Endothelial cell of umbilical vein (primary cell): ENCODE measurements at regions not wholly inside any gene's neighbourhood (a gene's known extent, or its start where the extent isn't known, plus 50 kb on each side); places are given as distances from the start of the nearest gene placed in this dataset.

Experiments
- BruUV-seq: library from RNA; stranded (reverse); fragments of 400-500 nt; replicated peaks from 2 replicates; lab custom pipeline; 2021; lab: Mats Ljungman, UMichigan
- CTCF ChIA-PET: fragments of 300-600, 350-600 bp; sonication (Branson Sonifier 250); formaldehyde crosslinking; loops from one replicate; lab custom pipeline; 2021; ENCODE audit warnings: antibody characterized with exemption, inconsistent platforms; lab: Charles Lee
- POLR2A ChIA-PET: fragments of 300-600, 350-600 bp; sonication (Branson Sonifier 250); formaldehyde crosslinking; loops from one replicate; lab custom pipeline; 2021; ENCODE audit warnings: antibody characterized with exemption, inconsistent platforms; lab: Charles Lee
- DNase-seq: peaks from one replicate; pipeline ENCODE4 v3.0.0-alpha.2; 2011; ENCODE audit warnings: low read depth, low spot score
- FAIRE-seq: peaks from 2 replicates; lab custom pipeline; 2011; peaks lifted over from hg19 to GRCh38; lab: Jason Lieb, UNC
- H2AFZ ChIP-seq: 2 replicates; pipeline ENCODE4 v1.6.0; 2012; ENCODE audit warnings: low read depth, low read length, control low read depth, inconsistent platforms
- H3K27ac ChIP-seq: 2 replicates; pipeline ENCODE4 v1.5.1; 2011; ENCODE audit warnings: low read depth, mild to moderate bottlenecking, control low read depth, low read length, moderate library complexity; ENCODE audit not compliant: insufficient read depth
- H3K27me3 ChIP-seq, 2 experiments: 2 replicates each; pipeline versions ENCODE4 v1.6.0 to v1.6.1; 2011; ENCODE audit warnings: low read length in 2 of 2, mixed read lengths in 1 of 2; ENCODE audit not compliant: control insufficient read depth in 2 of 2, insufficient read depth in 2 of 2
- H3K36me3 ChIP-seq, 2 experiments: 2 replicates in 1 of 2; 3 replicates in 1 of 2; pipeline ENCODE4 v1.5.1; 2011; ENCODE audit warnings: low read length in 2 of 2, mild to moderate bottlenecking in 1 of 2, moderate library complexity in 1 of 2; ENCODE audit not compliant: control insufficient read depth in 2 of 2, insufficient read depth in 2 of 2; ENCODE audit errors: extremely low read depth in 1 of 2
- H3K4me1 ChIP-seq: 3 replicates; pipeline ENCODE4 v1.5.1; 2011; ENCODE audit warnings: mild to moderate bottlenecking, low read length; ENCODE audit not compliant: control insufficient read depth, insufficient read depth; ENCODE audit errors: extremely low read depth
- H3K4me2 ChIP-seq: 2 replicates; pipeline ENCODE4 v1.6.1; 2011; ENCODE audit warnings: low read length, control low read depth, mixed read lengths; ENCODE audit not compliant: insufficient read depth
- H3K4me3 ChIP-seq, 3 experiments: fragments of 200-600 bp in 1 of 3; sonication (generic), shearing (Covaris generic) in 1 of 3; replicated peaks in 1 of 3; 2 replicates each; pipeline ENCODE4 v1.5.1; 2011 to 2016; ENCODE audit warnings: control low read depth in 3 of 3, low read length in 3 of 3, mild to moderate bottlenecking in 2 of 3, inconsistent platforms in 1 of 3, low read depth in 1 of 3, moderate library complexity in 1 of 3; ENCODE audit not compliant: insufficient read depth in 1 of 3
- H3K79me2 ChIP-seq: 2 replicates; pipeline ENCODE4 v1.6.0; 2012; ENCODE audit warnings: low read length, inconsistent platforms; ENCODE audit not compliant: control insufficient read depth, insufficient read depth
- H3K9ac ChIP-seq: replicated peaks from 2 replicates; pipeline ENCODE3; 2011; ENCODE audit warnings: low read length, control low read depth; ENCODE audit not compliant: insufficient read depth; ENCODE audit errors: extremely low read depth
- H3K9me1 ChIP-seq: replicated peaks from 3 replicates; pipeline ENCODE4 v1.6.0; 2011; ENCODE audit warnings: mild to moderate bottlenecking, low read length; ENCODE audit not compliant: control insufficient read depth, insufficient read depth; ENCODE audit errors: extremely low read depth
- H3K9me3 ChIP-seq: replicated peaks from 2 replicates; pipeline ENCODE4 v1.5.1; 2012; ENCODE audit warnings: low read length, inconsistent platforms; ENCODE audit not compliant: control insufficient read depth, insufficient read depth
- H4K20me1 ChIP-seq: replicated peaks from 2 replicates; pipeline ENCODE3; 2011; ENCODE audit warnings: mild to moderate bottlenecking, low read length; ENCODE audit not compliant: control insufficient read depth, insufficient read depth; ENCODE audit errors: extremely low read depth
- CTCF ChIP-seq, 2 donors: IDR thresholded peaks; 1 replicate in 1 of 2; 2 replicates in 1 of 2; pipeline ENCODE4 v1.5.1; 2011; ENCODE audit warnings: low read length in 2 of 2, mild to moderate bottlenecking in 2 of 2, moderate library complexity in 2 of 2, control low read depth in 1 of 2, inconsistent platforms in 1 of 2, low read depth in 1 of 2; ENCODE audit not compliant: insufficient read depth in 1 of 2; ENCODE audit errors: extremely low read depth in 1 of 2
- EZH2 ChIP-seq: IDR thresholded peaks from 2 replicates; pipeline ENCODE4 v1.6.1; 2012; ENCODE audit warnings: borderline replicate concordance, low read depth, mild to moderate bottlenecking, moderate library complexity, low read length, inconsistent platforms; ENCODE audit not compliant: severe bottlenecking
- FOS ChIP-seq: IDR thresholded peaks from 2 replicates; pipeline ENCODE4 v1.6.1; 2011; ENCODE audit warnings: mild to moderate bottlenecking, low read length, moderate library complexity, borderline replicate concordance; ENCODE audit not compliant: insufficient read depth
- GATA2 ChIP-seq: IDR thresholded peaks from 2 replicates; pipeline ENCODE4 v1.7.0; 2011; ENCODE audit warnings: low read depth, mild to moderate bottlenecking, moderate library complexity, mixed read lengths, low read length; ENCODE audit not compliant: insufficient read length, insufficient read depth
- JUN ChIP-seq: IDR thresholded peaks from 2 replicates; pipeline ENCODE4 v1.6.1; 2011; ENCODE audit warnings: borderline replicate concordance, low read depth; ENCODE audit not compliant: insufficient read length, insufficient read depth
- MYC ChIP-seq: IDR thresholded peaks from one replicate; pipeline ENCODE4 v1.6.1; 2011; ENCODE audit warnings: mild to moderate bottlenecking, low read depth, low read length
- POLR2A ChIP-seq: IDR thresholded peaks from 2 replicates; pipeline ENCODE4 v1.6.1; 2012; ENCODE audit warnings: low read depth, mild to moderate bottlenecking, control low read depth, low read length
- POLR2AphosphoS5 ChIP-seq: IDR thresholded peaks from 2 replicates; pipeline ENCODE4 v1.6.1; 2012; ENCODE audit warnings: low read depth, mild to moderate bottlenecking, control low read depth, low read length, moderate library complexity; ENCODE audit not compliant: insufficient read depth
- dilution Hi-C: fragments of 300-500 bp; cut with MboI; formaldehyde crosslinking; loops from one replicate; pipeline ENCODE4 v1.15.0; 2019; ENCODE audit warnings: low sequenced_read_pairs; ENCODE audit not compliant: extremely low pct_ligation_motif_present
- intact Hi-C: fragments of 100-400 bp; cut with micrococcal nuclease; formaldehyde crosslinking; loops from one replicate; pipeline ENCODE4 v1.10.0; 2022
- TF ChIP-seq, protein P1 (sequence below): IDR thresholded peaks from 2 replicates; pipeline ENCODE4 v1.6.1; 2011; ENCODE audit not compliant: insufficient read depth, insufficient read length

DNA sequence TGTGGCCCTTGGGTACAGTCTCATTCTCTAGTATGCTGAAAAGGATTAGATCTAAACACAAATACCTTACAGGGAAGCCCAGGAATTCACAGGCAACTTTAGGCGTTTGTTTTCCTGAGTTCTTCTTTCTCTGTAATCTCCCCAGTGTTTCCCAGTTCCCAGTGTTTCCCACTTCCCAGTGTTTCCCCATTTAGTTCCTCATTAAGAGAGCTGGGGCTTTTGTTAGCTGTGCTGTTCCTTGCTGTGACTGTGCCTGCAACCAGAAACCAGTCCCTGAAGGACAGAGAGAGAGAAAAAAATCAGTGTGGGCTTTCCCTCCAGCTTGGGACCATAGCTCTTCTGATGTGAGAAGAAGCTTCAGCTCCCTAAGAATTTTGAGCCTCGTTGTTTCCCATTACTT is 802.9 kb upstream of the COBL start:
- TF ChIP-seq CTCF (IDR thresholded peaks at IDR 0.05; ENCODE audit: extremely low read depth in 1 of 2, insufficient read depth in 1 of 2, low read depth in 1 of 2, low read length in 2 of 2) (no peak), GATA2 (no peak)
- TF ChIP-seq, protein P1, sequence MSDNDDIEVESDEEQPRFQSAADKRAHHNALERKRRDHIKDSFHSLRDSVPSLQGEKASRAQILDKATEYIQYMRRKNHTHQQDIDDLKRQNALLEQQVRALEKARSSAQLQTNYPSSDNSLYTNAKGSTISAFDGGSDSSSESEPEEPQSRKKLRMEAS, result no peak
- no peak overlapping the region for H3K27ac ChIP-seq
- no peak overlapping the region for H3K4me2 ChIP-seq
- BruUV-seq, result no TSS peak
- CTCF ChIA-PET, result no interaction called here
- H3K79me2 ChIP-seq, result no peaks in the 10 kb centered on the region
- dilution Hi-C loops, result no loop called here
- H3K4me1 ChIP-seq, result peaks cover 3% of the 10 kb centered on the region
- H3K36me3 ChIP-seq, result no peaks in the 10 kb centered on the region
- H3K9ac ChIP-seq, result no peak overlapping the region
- FAIRE-seq, result peak; percentile 43
- no peaks in the 10 kb centered on the region for H3K9me3 ChIP-seq
- POLR2A ChIA-PET, result no interaction called here
- H3K9me1 ChIP-seq, result no peaks in the 10 kb centered on the region
- DNase-seq, result peak; percentile 12
- no peak overlapping the region for H3K4me3 ChIP-seq
- H3K27me3 ChIP-seq, result no peaks in the 10 kb centered on the region
- H4K20me1 ChIP-seq, result no peaks in the 10 kb centered on the region
- intact Hi-C loops, result no loop called here
- no peak overlapping the region for H2AFZ ChIP-seq

GRCh38 chr7:52114509-52114908 is 797.9 kb upstream of the COBL start:
- intact Hi-C loops, result no loop called here
- no peaks in the 10 kb centered on the region for H3K9me3 ChIP-seq
- H2AFZ ChIP-seq, result peak overlapping the region; percentile 17
- ChIA-PET CTCF (no interaction called here), POLR2A (no interaction called here)
- no peaks in the 10 kb centered on the region for H3K9me1 ChIP-seq
- DNase-seq (no peak), FAIRE-seq (no peak)
- no peaks in the 10 kb centered on the region for H3K27me3 ChIP-seq
- BruUV-seq, result no TSS peak
- no peaks in the 10 kb centered on the region for H3K36me3 ChIP-seq
- H3K4me2 ChIP-seq, result peak overlapping the region; percentile 35
- no peak overlapping the region for H3K27ac ChIP-seq
- H3K9ac ChIP-seq, result no peak overlapping the region
- peaks cover 21% of the 10 kb centered on the region for H3K4me1 ChIP-seq
- no peak overlapping the region for H3K4me3 ChIP-seq
- dilution Hi-C loops, result no loop called here
- no peaks in the 10 kb centered on the region for H4K20me1 ChIP-seq
- no peaks in the 10 kb centered on the region for H3K79me2 ChIP-seq
- no peak for TF ChIP-seq POLR2A
- TF ChIP-seq GATA2, result no peak
- no peak for TF ChIP-seq POLR2AphosphoS5
- TF ChIP-seq JUN, result no peak
- TF ChIP-seq MYC, result no peak
- no peak for TF ChIP-seq FOS
- TF ChIP-seq, protein P1, result no peak
- TF ChIP-seq EZH2, result no peak
- no peak for TF ChIP-seq CTCF (IDR thresholded peaks at IDR 0.05; ENCODE audit: extremely low read depth in 1 of 2, insufficient read depth in 1 of 2, low read depth in 1 of 2, low read length in 2 of 2)
